HG02610 (cell line): ENCODE measurements at regions not wholly inside any gene's neighbourhood (a gene's known extent, or its start where the extent isn't known, plus 50 kb on each side); places are given as distances from the start of the nearest gene placed in this dataset.

Experiments used
- ATAC-seq: cut with Tn5 transposase; IDR thresholded peaks from one replicate; pipeline ENCODE4 v1.9.1; 2021; ENCODE audit warnings: mild to moderate bottlenecking, moderate library complexity; ENCODE audit not compliant: unreplicated experiment

- no peak for ATAC-seq
Observed at GRCh38 chr2:150417278-150417677, 70.2 kb downstream of the RND3 start.

GRCh38 chr2:150415022-150415421 lies 72.4 kb downstream of the RND3 start:
- no peak for ATAC-seq

GRCh38 chr2:150413910-150414309 lies 73.6 kb downstream of the RND3 start:
- no peak for ATAC-seq

- no peak for ATAC-seq
Observed at GRCh38 chr2:150413366-150413765, 74.1 kb downstream of the RND3 start.

GRCh38 chr2:150410809-150411208 lies 76.7 kb downstream of the RND3 start:
- no peak for ATAC-seq

DNA sequence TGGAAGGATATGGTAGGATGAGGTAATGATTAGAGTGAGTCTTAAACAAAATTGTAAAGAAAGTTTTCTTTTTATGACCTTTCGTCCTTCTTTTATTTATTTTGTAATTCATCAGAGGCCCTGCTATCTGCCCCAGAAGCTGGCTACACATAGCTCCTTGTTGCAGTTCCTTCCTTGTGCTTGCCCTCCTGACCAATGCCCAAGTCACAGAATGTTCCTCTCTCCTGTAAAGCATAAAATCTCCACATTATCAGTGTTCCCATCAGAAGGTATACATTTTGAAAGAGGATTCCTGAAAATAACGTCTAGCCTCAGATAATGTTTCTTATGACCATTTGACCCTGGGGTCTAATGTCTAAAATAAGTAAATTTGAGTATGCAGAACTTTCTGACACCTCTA lies 78.3 kb downstream of the RND3 start:
- ATAC-seq: no peak

DNA sequence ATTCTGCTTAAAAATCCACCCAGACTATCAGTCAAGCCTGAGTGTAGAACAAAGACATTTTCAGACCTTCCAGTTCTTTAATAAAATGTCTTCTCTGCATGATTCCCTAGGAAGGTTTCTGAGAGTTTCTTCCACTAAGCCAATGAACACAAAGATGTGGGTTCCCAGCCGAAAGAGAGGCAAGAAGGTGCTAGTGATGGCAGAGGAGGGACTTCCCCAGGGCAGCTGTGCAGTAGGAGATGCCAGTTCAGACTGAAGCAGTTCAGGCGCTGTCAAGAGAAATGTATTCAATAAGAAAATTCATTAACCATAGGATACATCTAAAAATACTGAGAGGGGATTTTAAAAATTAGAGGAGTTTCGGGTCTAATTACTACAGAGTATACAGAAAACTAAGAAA lies 83.3 kb downstream of the RND3 start:
- ATAC-seq: peak; percentile 46

DNA sequence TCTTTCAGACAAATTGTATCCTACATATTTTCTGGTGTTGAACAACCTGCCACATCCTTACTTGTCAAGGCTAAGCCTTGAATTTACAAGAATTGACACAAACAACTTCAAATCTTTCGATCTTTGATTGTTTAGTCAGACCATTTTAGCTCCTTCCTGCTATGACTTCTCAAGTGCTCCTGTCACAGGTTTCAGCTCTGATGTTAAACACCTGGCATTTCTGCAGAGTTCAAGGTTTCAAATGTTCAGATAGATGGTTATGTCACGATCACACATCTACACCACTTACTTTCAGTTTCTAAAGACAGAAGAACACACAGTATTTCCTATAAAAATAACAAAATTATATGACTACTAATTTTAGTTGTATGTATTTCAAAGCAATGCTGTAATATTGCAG lies 84.0 kb downstream of the RND3 start:
- peak; percentile 96 for ATAC-seq

DNA sequence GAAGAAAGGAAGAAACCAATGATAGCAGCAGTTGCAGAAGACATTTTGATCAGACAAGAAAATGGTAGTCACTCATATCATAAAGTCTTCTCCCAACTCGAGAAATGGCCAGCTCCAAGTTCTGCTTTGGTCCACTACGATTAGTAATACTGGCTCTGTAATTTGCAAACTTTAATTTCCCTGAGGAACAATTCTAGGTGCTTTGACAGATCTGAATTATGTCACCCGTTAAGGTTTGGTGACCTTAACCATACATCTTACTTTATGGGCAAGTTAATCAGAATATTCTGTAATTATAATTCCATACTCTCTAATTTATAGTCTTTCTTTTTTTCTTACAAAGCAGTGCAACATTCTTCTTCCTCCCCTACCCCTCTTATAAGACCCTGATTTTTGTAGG lies 84.5 kb downstream of the RND3 start:
- ATAC-seq: no peak

DNA sequence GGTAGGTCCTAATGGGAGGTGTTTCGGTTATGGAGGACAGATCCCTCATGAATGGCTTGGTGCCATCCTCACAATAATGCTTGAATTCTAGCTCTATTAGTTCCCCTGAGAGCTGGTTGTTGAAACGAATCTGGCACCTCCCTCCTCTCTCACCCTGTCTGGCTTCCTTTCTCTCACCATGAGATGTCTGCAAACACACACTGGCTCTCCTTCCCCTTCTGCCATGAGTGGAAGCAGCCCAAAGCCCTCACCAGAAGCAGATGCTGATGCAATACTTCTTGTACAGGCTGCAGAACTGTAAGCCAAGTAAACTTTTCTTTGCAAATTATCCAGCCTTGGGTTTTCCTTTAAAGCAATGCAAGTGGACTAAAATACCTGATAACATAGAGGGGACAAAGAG lies 86.6 kb downstream of the RND3 start:
- no peak for ATAC-seq

DNA sequence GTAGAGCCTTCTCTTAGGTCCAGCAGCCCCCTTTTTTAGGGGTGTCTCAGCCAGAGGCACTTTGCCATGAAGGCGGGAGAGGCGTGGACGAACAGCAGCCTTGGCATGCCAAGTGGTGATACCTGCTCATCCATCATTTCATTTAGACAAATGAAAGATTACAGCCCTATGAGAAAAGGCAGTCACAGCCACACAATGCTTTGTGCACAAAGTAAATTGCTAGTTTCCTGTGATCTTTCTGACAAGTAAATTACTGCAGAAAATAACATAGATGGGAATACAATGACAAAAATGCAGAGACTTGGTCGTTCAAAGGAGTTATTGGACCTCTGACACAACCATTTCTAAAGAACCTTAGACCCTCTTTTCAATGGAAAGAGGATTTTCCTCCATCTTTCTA lies 94.9 kb downstream of the RND3 start:
- ATAC-seq: no peak

- ATAC-seq: peak; percentile 65
Observed at GRCh38 chr2:150391779-150392178, 95.7 kb downstream of the RND3 start.

GRCh38 chr2:150389447-150389846 lies 98.0 kb downstream of the RND3 start:
- ATAC-seq: no peak

GRCh38 chr2:150388289-150388625 lies 99.2 kb downstream of the RND3 start:
- no peak for ATAC-seq

GRCh38 chr2:150387586-150388288 lies 99.7 kb downstream of the RND3 start:
- no peak for ATAC-seq

DNA sequence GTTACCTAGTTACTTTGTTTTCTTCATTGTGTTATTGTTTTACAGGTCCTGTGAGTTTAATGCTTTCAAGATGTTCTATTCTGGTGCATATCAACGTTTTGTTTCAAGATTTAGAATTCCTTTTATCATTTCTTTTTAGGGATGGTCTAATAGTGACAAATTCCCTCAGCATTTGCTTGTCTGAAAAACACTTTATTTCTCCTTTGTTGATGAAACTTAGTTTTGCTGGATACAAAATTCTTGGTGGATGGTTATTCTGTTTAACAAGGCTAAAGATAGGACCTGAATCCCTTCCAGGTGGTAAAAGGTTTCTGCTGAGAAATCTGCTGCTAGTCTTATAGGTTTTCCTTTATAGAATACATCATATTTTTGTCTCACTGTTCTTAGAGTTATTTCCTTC lies 102.3 kb downstream of the RND3 start:
- ATAC-seq: no peak

- no peak for ATAC-seq
Observed at GRCh38 chr2:150383587-150383986, 103.9 kb downstream of the RND3 start.

DNA sequence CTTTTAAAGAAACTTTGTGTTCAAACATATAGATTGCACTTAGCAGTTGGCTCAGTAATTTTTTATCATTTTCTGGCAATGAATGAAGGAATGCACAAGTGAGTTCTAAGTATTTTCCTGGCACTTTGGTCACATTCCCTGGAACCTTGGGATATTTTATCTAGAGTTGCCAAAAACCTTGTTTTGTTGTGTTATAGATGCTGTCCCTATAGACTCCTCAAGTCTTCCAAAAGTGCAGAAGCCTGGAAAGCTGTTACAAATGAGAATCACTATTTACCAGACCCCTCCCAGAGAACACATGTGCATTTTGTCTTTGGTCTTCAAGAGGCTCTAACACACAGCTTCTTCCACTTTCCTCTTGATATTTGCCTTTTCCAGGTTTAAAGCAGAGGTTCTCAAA lies 108.3 kb downstream of the RND3 start:
- no peak for ATAC-seq

GRCh38 chr2:150378686-150379085 lies 108.8 kb downstream of the RND3 start:
- ATAC-seq: no peak

DNA sequence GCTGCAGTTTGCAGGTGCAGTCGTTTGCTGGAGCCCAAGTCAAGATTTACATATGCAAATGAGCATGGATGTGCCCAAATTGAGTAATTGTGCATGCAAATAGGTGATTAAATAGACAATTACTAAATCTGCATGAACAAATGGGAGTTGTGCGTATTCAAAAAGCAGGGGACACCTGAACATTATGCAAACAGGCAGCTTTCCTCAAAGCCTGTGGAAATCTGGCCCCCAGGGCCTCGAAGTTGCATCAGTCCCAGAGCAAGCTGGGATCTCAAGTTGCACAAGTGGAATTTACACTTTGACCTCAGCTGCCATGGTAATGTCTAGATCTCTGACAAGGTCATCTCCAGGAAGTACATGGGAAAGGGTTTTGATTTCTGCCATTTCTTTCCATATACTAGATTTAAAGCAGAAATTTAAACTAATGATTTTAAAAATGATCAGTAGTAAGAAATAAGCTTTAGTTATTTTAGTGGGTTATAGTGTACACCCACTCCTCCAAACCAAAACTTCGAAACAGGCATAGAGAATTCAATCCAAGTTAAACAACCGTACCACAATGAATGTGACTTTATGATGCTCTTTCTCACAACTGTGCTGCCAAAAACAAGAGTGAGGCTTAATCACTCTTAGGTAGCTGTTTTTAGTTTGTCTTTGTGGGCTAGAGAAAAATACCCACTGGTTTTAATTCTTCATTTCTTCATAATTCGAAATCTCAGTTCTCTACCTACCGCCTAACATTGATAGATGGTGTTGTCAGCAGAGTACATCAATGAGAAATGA lies 110.7 kb downstream of the RND3 start:
- no peak for ATAC-seq

DNA sequence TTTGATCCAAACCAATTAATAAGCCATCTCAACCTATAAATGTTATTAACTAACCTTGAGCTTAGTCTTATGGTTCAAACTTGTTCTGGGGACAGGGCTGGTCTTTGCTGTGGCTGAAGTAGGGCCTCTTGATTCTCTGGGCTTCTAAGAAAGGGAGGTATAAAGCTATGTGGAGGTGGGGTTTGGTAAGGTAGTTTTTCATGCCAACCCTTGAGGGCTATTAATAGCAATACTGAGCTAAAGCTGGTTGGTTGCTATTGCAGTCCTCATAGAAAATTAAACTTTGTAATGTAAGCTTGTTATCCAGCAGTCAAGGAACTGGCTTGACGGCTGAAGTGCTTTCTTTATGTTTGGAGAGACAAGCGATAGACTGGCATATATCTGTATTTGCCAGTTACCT lies 112.1 kb downstream of the RND3 start:
- ATAC-seq: no peak

DNA sequence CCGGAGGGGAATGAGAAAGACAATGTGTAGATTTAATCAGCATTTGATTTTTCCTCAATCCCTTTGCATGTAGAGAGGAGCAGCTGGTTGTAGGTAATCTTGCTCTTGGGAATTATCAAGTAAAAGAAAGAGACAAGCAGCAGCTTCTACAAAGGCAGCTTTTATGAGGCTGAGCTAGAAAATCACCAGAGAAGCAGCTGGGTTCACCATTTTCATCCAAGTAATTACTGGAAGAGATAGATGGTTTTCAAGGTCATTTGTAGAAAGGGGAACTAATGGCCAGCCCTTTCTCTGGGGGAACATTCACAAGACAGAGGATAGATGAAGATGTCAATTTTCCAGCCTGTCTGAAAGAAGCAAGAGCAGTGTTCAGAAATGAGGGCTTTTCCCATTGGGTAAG lies 113.0 kb downstream of the RND3 start:
- no peak for ATAC-seq

GRCh38 chr2:150373374-150373773 lies 114.1 kb downstream of the RND3 start:
- ATAC-seq: no peak
